ENCODE measurements at regions not wholly inside any gene's neighbourhood (a gene's known extent, or its start where the extent isn't known, plus 50 kb on each side); places are given as distances from the start of the nearest gene placed in this dataset.

DNA sequence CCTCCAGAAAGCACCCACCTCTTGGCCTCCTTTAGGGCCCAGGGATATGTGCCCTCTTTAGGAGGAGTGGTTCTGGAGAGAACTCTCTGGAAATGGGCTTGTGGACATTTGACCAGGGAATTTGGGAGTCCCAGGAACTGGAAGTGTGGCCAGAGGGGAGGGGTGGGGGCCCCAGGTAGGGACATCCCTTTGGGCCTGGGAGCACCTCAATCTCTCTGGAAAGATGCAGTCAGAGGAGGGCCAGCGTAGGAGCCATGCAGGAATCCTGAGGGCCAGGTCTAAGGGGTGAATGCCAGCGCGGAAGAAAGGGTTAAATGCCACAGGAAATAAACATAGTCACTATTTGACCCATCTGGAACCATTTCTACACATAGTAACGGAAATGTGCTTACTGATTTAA lies 50.3 kb upstream of the ITGA11 start:
- Histone ChIP-seq H3K27me3 (ENCODE audit: low read length) (no peaks in the 10 kb centered on the region; the same call in 1 of the 2 replicates), H3K4me3 (ENCODE audit: low read length) (no peak overlapping the region), H3K9me2 (replicated peaks; ENCODE audit: insufficient read depth, low read length) (no peaks in the 10 kb centered on the region), H3K36me3 (ENCODE audit: insufficient read depth, low read length) (no peaks in the 10 kb centered on the region), H4K20me1 (ENCODE audit: insufficient read depth, low read depth, low read length) (no peaks in the 10 kb centered on the region), H3K4me2 (ENCODE audit: low read depth, low read length, poor library complexity, severe bottlenecking) (no peak overlapping the region), H3K4me1 (ENCODE audit: low read length) (no peaks in the 10 kb centered on the region), H3K9ac (ENCODE audit: low read length) (no peak overlapping the region), H2AFZ (ENCODE audit: low read length) (no peak overlapping the region), H3K27ac (ENCODE audit: low read length) (no peak overlapping the region), H3K79me2 (ENCODE audit: low read length) (no peaks in the 10 kb centered on the region), H3K9me3 (ENCODE audit: low read length) (no peaks in the 10 kb centered on the region)
- no peak for DNase-seq

DNA sequence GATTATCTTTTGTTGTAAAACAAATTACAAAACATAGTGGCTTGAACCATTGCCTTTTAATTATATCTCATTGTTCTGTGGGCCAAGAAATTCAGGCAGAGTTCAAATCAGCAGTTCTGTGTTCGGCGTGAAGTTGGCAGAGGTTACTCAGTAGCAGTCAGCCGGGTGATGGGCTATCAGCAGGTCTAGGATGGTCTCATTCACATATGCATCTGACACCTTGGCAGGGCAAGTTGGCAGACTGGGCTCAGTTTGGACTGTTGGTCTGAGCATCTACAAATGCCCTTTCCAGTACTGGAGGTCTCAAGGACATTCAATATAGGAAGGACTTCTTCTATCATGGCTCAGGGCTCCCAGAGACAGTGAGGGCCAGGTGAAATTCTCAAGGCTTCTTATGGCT lies 51.2 kb upstream of the ITGA11 start:
- no peak for DNase-seq
- Histone ChIP-seq H3K9me3 (ENCODE audit: low read length) (no peaks in the 10 kb centered on the region), H3K9me2 (replicated peaks; ENCODE audit: insufficient read depth, low read length) (no peaks in the 10 kb centered on the region), H4K20me1 (ENCODE audit: insufficient read depth, low read depth, low read length) (no peaks in the 10 kb centered on the region), H2AFZ (ENCODE audit: low read length) (no peak overlapping the region), H3K27me3 (ENCODE audit: low read length) (no peaks in the 10 kb centered on the region; the same call in 1 of the 2 replicates), H3K4me1 (ENCODE audit: low read length) (no peaks in the 10 kb centered on the region), H3K36me3 (ENCODE audit: insufficient read depth, low read length) (no peaks in the 10 kb centered on the region), H3K4me2 (ENCODE audit: low read depth, low read length, poor library complexity, severe bottlenecking) (no peak overlapping the region), H3K79me2 (ENCODE audit: low read length) (no peaks in the 10 kb centered on the region), H3K9ac (ENCODE audit: low read length) (no peak overlapping the region), H3K4me3 (ENCODE audit: low read length) (no peak overlapping the region), H3K27ac (ENCODE audit: low read length) (no peak overlapping the region)

DNA sequence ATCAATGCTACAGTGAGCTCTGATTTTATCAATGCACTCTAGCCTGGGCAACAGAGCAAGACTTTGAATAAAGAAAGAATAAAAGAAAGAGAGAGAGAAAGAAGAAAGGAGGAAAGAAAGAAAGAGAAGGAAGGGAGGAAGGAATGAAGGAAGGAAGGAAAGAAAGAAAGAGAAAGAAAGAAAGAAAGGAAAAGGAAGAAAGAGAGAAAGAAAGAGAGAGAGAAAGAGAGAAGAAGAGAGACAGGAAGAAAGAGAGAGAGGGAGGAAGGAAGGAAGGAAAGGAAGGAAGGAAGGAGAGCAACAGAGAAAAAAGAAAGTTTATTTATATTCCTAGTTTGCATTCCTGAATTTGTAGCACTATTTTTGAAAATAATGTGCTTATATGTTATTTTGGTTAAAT lies 52.3 kb upstream of the ITGA11 start:
- no peaks in the 10 kb centered on the region for H3K4me1 ChIP-seq (ENCODE audit: low read length)
- H3K27ac ChIP-seq (ENCODE audit: low read length), result no peak overlapping the region
- no peak for DNase-seq
- H3K4me2 ChIP-seq (ENCODE audit: low read depth, low read length, poor library complexity, severe bottlenecking), result no peak overlapping the region
- H3K4me3 ChIP-seq (ENCODE audit: low read length), result no peak overlapping the region
- no peaks in the 10 kb centered on the region for H3K9me3 ChIP-seq (ENCODE audit: low read length)
- H3K79me2 ChIP-seq (ENCODE audit: low read length), result no peaks in the 10 kb centered on the region
- no peaks in the 10 kb centered on the region for H4K20me1 ChIP-seq (ENCODE audit: insufficient read depth, low read depth, low read length)
- H3K27me3 ChIP-seq (ENCODE audit: low read length), result no peaks in the 10 kb centered on the region
- H3K9ac ChIP-seq (ENCODE audit: low read length), result no peak overlapping the region
- no peaks in the 10 kb centered on the region for H3K9me2 ChIP-seq (replicated peaks; ENCODE audit: insufficient read depth, low read length)
- H3K36me3 ChIP-seq (ENCODE audit: insufficient read depth, low read length), result no peaks in the 10 kb centered on the region
- H2AFZ ChIP-seq (ENCODE audit: low read length), result no peak overlapping the region

DNA sequence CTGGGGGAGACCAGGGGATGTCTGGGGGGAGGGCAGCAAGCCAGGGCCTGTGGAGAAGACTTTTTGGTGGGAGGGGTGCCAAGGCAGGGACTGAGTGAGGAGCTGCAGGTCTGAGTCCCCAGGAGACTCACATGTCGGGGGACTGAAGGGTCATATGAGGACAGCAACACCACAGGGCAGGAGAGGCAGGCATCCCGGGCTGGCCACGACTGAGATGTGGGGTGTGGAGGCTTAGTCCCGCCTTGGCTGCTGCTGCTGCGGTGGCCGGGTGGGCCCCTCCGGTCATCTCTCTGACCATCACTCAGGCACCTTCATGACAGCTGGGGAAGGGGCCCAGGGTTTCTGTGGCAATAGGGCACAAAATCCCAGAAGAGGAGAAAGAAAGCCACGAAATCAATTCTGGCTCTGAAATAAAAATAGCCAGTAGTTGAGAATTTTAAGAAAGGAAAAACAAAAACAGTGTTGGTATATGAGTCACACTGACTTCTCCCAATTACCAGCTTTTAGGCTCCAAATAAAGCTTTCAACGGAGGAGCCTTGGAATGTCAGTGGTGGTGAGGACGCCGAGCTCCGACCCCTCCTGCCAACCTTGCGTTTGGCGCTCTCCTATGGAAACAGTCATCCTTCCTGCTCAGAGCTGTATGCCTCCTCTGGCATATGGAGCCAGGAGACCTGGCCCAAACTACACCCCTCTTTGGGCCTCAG lies 52.9 kb upstream of the ITGA11 start:
- Histone ChIP-seq H3K27me3 (ENCODE audit: low read length) (no peaks in the 10 kb centered on the region), H3K36me3 (ENCODE audit: insufficient read depth, low read length) (no peaks in the 10 kb centered on the region), H4K20me1 (ENCODE audit: insufficient read depth, low read depth, low read length) (no peaks in the 10 kb centered on the region), H3K4me1 (ENCODE audit: low read length) (no peaks in the 10 kb centered on the region), H3K79me2 (ENCODE audit: low read length) (no peaks in the 10 kb centered on the region), H2AFZ (ENCODE audit: low read length) (no peak overlapping the region), H3K4me3 (ENCODE audit: low read length) (no peak overlapping the region), H3K4me2 (ENCODE audit: low read depth, low read length, poor library complexity, severe bottlenecking) (no peak overlapping the region), H3K27ac (ENCODE audit: low read length) (no peak overlapping the region), H3K9me2 (replicated peaks; ENCODE audit: insufficient read depth, low read length) (no peaks in the 10 kb centered on the region), H3K9me3 (ENCODE audit: low read length) (no peaks in the 10 kb centered on the region), H3K9ac (ENCODE audit: low read length) (no peak overlapping the region)
- no peak for DNase-seq

DNA sequence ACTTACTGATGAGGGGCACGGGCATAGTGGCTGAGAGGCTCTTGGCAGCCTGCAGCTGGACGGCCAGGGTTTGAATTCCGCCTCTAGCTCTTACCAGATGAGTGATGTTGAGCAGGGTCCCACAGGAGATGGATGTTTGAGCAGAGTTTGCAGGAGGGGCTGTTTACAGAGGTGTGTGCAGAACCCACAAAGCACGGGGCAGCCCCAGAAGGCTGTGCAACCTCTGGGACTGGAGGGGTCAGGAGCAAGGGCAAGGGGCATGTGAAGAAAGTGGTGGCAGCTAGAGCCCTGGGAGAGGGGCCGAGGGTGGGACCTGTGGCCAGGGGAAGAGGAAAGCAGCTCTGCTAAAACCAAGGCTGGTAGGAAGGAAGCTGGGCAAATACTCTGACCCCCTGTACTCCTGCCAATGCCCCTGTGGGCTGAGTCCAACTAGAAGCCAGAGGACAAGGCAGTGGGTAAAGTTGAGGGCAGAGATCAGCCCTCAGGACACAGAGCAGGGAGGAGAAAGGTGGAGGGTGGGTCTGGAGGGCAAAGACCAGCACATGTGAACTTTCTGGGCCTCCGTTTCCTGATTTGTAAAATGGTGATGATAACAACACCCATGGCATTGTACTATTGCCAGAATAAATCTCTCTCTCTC lies 53.9 kb upstream of the ITGA11 start:
- H3K4me1 ChIP-seq (ENCODE audit: low read length), result no peaks in the 10 kb centered on the region
- H3K4me2 ChIP-seq (ENCODE audit: low read depth, low read length, poor library complexity, severe bottlenecking), result no peak overlapping the region
- no peaks in the 10 kb centered on the region for H3K9me2 ChIP-seq (replicated peaks; ENCODE audit: insufficient read depth, low read length)
- H4K20me1 ChIP-seq (ENCODE audit: insufficient read depth, low read depth, low read length), result no peaks in the 10 kb centered on the region
- no peaks in the 10 kb centered on the region for H3K79me2 ChIP-seq (ENCODE audit: low read length)
- no peak overlapping the region for H3K27ac ChIP-seq (ENCODE audit: low read length)
- no peak for DNase-seq
- no peaks in the 10 kb centered on the region for H3K27me3 ChIP-seq (ENCODE audit: low read length)
- no peak overlapping the region for H2AFZ ChIP-seq (ENCODE audit: low read length)
- no peaks in the 10 kb centered on the region for H3K36me3 ChIP-seq (ENCODE audit: insufficient read depth, low read length)
- H3K9ac ChIP-seq (ENCODE audit: low read length), result no peak overlapping the region
- no peaks in the 10 kb centered on the region for H3K9me3 ChIP-seq (ENCODE audit: low read length)
- no peak overlapping the region for H3K4me3 ChIP-seq (ENCODE audit: low read length)

GRCh38 chr15:68487087-68487843 lies 55.3 kb upstream of the ITGA11 start:
- Histone ChIP-seq H2AFZ (ENCODE audit: low read length) (no peak overlapping the region), H3K36me3 (ENCODE audit: insufficient read depth, low read length) (no peaks in the 10 kb centered on the region), H3K27ac (ENCODE audit: low read length) (no peak overlapping the region), H3K9me3 (ENCODE audit: low read length) (no peaks in the 10 kb centered on the region), H3K9me2 (replicated peaks; ENCODE audit: insufficient read depth, low read length) (no peaks in the 10 kb centered on the region), H3K4me2 (ENCODE audit: low read depth, low read length, poor library complexity, severe bottlenecking) (no peak overlapping the region), H3K4me1 (ENCODE audit: low read length) (no peaks in the 10 kb centered on the region), H3K27me3 (ENCODE audit: low read length) (no peaks in the 10 kb centered on the region), H3K4me3 (ENCODE audit: low read length) (no peak overlapping the region), H3K9ac (ENCODE audit: low read length) (no peak overlapping the region), H4K20me1 (ENCODE audit: insufficient read depth, low read depth, low read length) (no peaks in the 10 kb centered on the region), H3K79me2 (ENCODE audit: low read length) (no peaks in the 10 kb centered on the region)
- no peak for DNase-seq

DNA sequence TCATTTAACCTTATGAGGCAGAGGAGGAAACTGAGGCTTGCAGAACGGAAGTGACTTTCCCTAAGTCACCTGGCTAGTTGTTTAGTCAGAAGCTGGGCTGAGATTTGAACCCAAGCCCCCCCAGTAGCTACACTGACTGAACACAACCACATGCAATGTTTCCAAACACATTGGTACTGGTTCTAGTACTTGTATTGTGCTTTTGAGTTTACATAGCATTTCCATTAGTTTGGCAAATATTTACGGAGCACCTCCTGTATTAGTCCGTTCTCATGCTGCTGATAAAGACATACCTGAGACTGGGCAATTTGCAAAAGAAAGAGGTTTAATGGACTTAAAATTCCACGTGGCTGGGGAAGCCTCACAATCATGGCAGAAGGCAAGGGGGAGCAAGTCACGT lies 56.3 kb upstream of the ITGA11 start:
- Histone ChIP-seq H3K27me3 (ENCODE audit: low read length) (no peaks in the 10 kb centered on the region; the same call in 1 of the 2 replicates), H4K20me1 (ENCODE audit: insufficient read depth, low read depth, low read length) (no peaks in the 10 kb centered on the region), H3K9me2 (replicated peaks; ENCODE audit: insufficient read depth, low read length) (no peaks in the 10 kb centered on the region), H3K9me3 (ENCODE audit: low read length) (no peaks in the 10 kb centered on the region), H3K4me3 (ENCODE audit: low read length) (no peak overlapping the region), H3K4me1 (ENCODE audit: low read length) (no peaks in the 10 kb centered on the region), H3K9ac (ENCODE audit: low read length) (no peak overlapping the region), H3K27ac (ENCODE audit: low read length) (no peak overlapping the region), H3K36me3 (ENCODE audit: insufficient read depth, low read length) (no peaks in the 10 kb centered on the region), H2AFZ (ENCODE audit: low read length) (no peak overlapping the region), H3K79me2 (ENCODE audit: low read length) (no peaks in the 10 kb centered on the region), H3K4me2 (ENCODE audit: low read depth, low read length, poor library complexity, severe bottlenecking) (no peak overlapping the region)
- DNase-seq, result no peak

DNA sequence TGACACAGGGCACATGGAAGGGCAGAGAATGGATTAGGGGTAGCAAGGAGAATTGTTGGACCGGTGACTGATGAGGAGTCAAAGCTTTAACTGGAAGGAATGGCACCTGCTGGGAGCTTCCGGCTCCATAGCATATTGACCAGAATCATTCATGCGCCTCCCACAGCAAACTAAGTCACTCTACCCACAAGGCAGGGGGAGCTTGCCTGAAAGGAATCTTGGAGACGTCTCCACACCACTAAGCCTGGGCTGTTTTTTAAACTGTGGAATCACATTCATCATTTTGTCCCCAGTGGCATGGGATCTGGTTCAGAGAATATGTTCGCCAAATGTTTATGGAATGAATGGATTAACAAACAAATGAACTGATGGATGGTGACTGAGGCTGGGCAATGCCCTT lies 57.0 kb upstream of the ITGA11 start:
- H3K9me2 ChIP-seq (replicated peaks; ENCODE audit: insufficient read depth, low read length), result no peaks in the 10 kb centered on the region
- H3K4me1 ChIP-seq (ENCODE audit: low read length), result no peaks in the 10 kb centered on the region
- no peak overlapping the region for H3K4me2 ChIP-seq (ENCODE audit: low read depth, low read length, poor library complexity, severe bottlenecking)
- no peak overlapping the region for H3K9ac ChIP-seq (ENCODE audit: low read length)
- no peak for DNase-seq
- H3K79me2 ChIP-seq (ENCODE audit: low read length), result no peaks in the 10 kb centered on the region
- H3K9me3 ChIP-seq (ENCODE audit: low read length), result no peaks in the 10 kb centered on the region
- no peaks in the 10 kb centered on the region for H3K36me3 ChIP-seq (ENCODE audit: insufficient read depth, low read length)
- H3K27me3 ChIP-seq (ENCODE audit: low read length), result no peaks in the 10 kb centered on the region; the same call in 1 of the 2 replicates
- no peak overlapping the region for H2AFZ ChIP-seq (ENCODE audit: low read length)
- no peak overlapping the region for H3K27ac ChIP-seq (ENCODE audit: low read length)
- H4K20me1 ChIP-seq (ENCODE audit: insufficient read depth, low read depth, low read length), result no peaks in the 10 kb centered on the region
- H3K4me3 ChIP-seq (ENCODE audit: low read length), result no peak overlapping the region

All from Karpas-422 (cell line).